IMR-90 (cell line): ENCODE measurements at regions not wholly inside any gene's neighbourhood (a gene's known extent, or its start where the extent isn't known, plus 50 kb on each side); places are given as distances from the start of the nearest gene placed in this dataset.

ENCODE experiments used
- ATAC-seq: fragments of 200-7000 bp; cut with Tn5 transposase; 2 replicates; pipeline ENCODE4 v1.9.1; 2020; ENCODE audit warnings: low read depth, mild to moderate bottlenecking, moderate library complexity
- BruUV-seq: library from RNA; stranded (reverse); fragments of 400-500 nt; replicated peaks from 2 replicates; lab custom pipeline; 2021; lab: Mats Ljungman, UMichigan
- CTCF ChIA-PET: fragments of 300-600 bp; formaldehyde crosslinking; extraction: SDS; loops from one replicate; lab custom pipeline; 2021; ENCODE audit warnings: antibody characterized with exemption; lab: Yijun Ruan, JAX
- POLR2A ChIA-PET: fragments of 300-600 bp; sonication (Branson Sonifier 250); formaldehyde crosslinking; loops from one replicate; lab custom pipeline; 2022; ENCODE audit warnings: antibody characterized with exemption; ENCODE audit not compliant: unreplicated experiment; lab: Charles Lee
- DNase-seq: peaks from one replicate; pipeline ENCODE4 v3.0.0; 2013
- H2AFZ ChIP-seq: replicated peaks from 2 replicates; pipeline ENCODE3; 2013; ENCODE audit warnings: low read length, mild to moderate bottlenecking; ENCODE audit not compliant: poor library complexity
- H2AK5ac ChIP-seq: 2 replicates; pipeline ENCODE4 v1.6.1; 2013; ENCODE audit warnings: low read depth, low read length, inconsistent platforms
- H2AK9ac ChIP-seq: replicated peaks from 2 replicates; pipeline ENCODE3; 2013; ENCODE audit warnings: mild to moderate bottlenecking, low read depth, low read length, moderate library complexity; ENCODE audit not compliant: poor library complexity
- H2BK120ac ChIP-seq: 2 replicates; pipeline ENCODE4 v1.6.1; 2013; ENCODE audit warnings: low read depth, low read length, inconsistent platforms
- H2BK15ac ChIP-seq: 3 replicates; pipeline ENCODE4 v1.6.1; 2013; ENCODE audit warnings: low read depth, low read length, inconsistent platforms
- H2BK20ac ChIP-seq: 2 replicates; pipeline ENCODE4 v1.6.1; 2013; ENCODE audit warnings: low read depth, mild to moderate bottlenecking, inconsistent platforms, low read length, moderate library complexity
- H2BK5ac ChIP-seq: 2 replicates; pipeline ENCODE4 v1.6.1; 2013; ENCODE audit warnings: mild to moderate bottlenecking, low read depth, low read length, inconsistent platforms; ENCODE audit not compliant: poor library complexity, severe bottlenecking
- H3K14ac ChIP-seq: replicated peaks from 2 replicates; pipeline ENCODE4 v1.6.1; 2013; ENCODE audit warnings: low read depth, low read length, inconsistent platforms
- H3K18ac ChIP-seq: 2 replicates; pipeline ENCODE4 v1.6.1; 2013; ENCODE audit warnings: low read depth, low read length, control low read depth
- H3K23ac ChIP-seq: 2 replicates; pipeline ENCODE4 v1.6.1; 2013; ENCODE audit warnings: low read depth, low read length, inconsistent platforms
- H3K27ac ChIP-seq: 2 replicates; pipeline ENCODE4 v1.5.1; 2013; ENCODE audit warnings: mild to moderate bottlenecking, control low read depth, low read length; ENCODE audit not compliant: insufficient read depth
- H3K27me3 ChIP-seq: 2 replicates; pipeline ENCODE4 v1.6.1; 2013; ENCODE audit warnings: low read length; ENCODE audit not compliant: control insufficient read depth, insufficient read depth
- H3K36me3 ChIP-seq: 2 replicates; pipeline ENCODE4 v1.6.1; 2013; ENCODE audit warnings: low read length, mixed read lengths; ENCODE audit not compliant: control insufficient read depth, insufficient read depth
- H3K4ac ChIP-seq: 2 replicates; pipeline ENCODE4 v1.6.1; 2013; ENCODE audit warnings: low read depth, low read length, inconsistent platforms
- H3K4me1 ChIP-seq: 2 replicates; pipeline ENCODE4 v1.6.1; 2013; ENCODE audit warnings: low read length, mixed read lengths; ENCODE audit not compliant: control insufficient read depth, insufficient read depth
- H3K4me2 ChIP-seq: 2 replicates; pipeline ENCODE4 v1.6.1; 2013; ENCODE audit warnings: low read depth, mild to moderate bottlenecking, control low read depth, low read length, moderate library complexity
- H3K4me3 ChIP-seq: 2 replicates; pipeline ENCODE4 v1.5.1; 2013; ENCODE audit warnings: low read depth, mild to moderate bottlenecking, control low read depth, low read length, moderate library complexity; ENCODE audit not compliant: insufficient read depth
- H3K56ac ChIP-seq: 2 replicates; pipeline ENCODE4 v1.6.1; 2013; ENCODE audit warnings: low read length, inconsistent platforms; ENCODE audit not compliant: insufficient read depth; ENCODE audit errors: extremely low read depth
- H3K79me1 ChIP-seq, 2 experiments: 2 replicates each; pipeline ENCODE4 v1.6.1; 2013; ENCODE audit warnings: low read length in 2 of 2, inconsistent platforms in 1 of 2, low read depth in 1 of 2
- H3K9ac ChIP-seq: 2 replicates; pipeline ENCODE4 v1.6.1; 2013; ENCODE audit warnings: low read depth, low read length, control low read depth
- H3K9me1 ChIP-seq: 2 replicates; pipeline ENCODE4 v1.6.1; 2013; ENCODE audit warnings: low read length, inconsistent platforms; ENCODE audit not compliant: insufficient read depth
- H3K9me3 ChIP-seq: 2 replicates; pipeline ENCODE4 v1.6.1; 2013; ENCODE audit warnings: low read length; ENCODE audit not compliant: control insufficient read depth, insufficient read depth
- H4K20me1 ChIP-seq: 2 replicates; pipeline ENCODE4 v1.6.1; 2013; ENCODE audit warnings: low read length, inconsistent platforms; ENCODE audit not compliant: insufficient read depth
- H4K5ac ChIP-seq: 2 replicates; pipeline ENCODE4 v1.6.1; 2013; ENCODE audit warnings: mild to moderate bottlenecking, low read depth, low read length, control low read depth
- H4K8ac ChIP-seq, 2 experiments: 2 replicates each; pipeline ENCODE4 v1.6.1; 2013; ENCODE audit warnings: low read depth in 2 of 2, low read length in 2 of 2, control low read depth in 1 of 2, inconsistent platforms in 1 of 2
- H4K91ac ChIP-seq: 2 replicates; pipeline ENCODE4 v1.6.1; 2013; ENCODE audit warnings: low read depth, low read length, inconsistent platforms; ENCODE audit not compliant: insufficient read depth
- BHLHE40 ChIP-seq: fragments of 150-350 bp; IDR thresholded peaks from 2 replicates; pipeline ENCODE4 v1.6.1; 2016; ENCODE audit warnings: mild to moderate bottlenecking, low read depth, low read length
- CEBPB ChIP-seq: IDR thresholded peaks from 2 replicates; pipeline ENCODE4 v1.6.1; 2012; ENCODE audit warnings: low read depth, low read length, improper control_type of control experiment
- CHD1 ChIP-seq: IDR thresholded peaks from 2 replicates; pipeline ENCODE4 v1.6.1; 2012; ENCODE audit warnings: low read depth, low read length, improper control_type of control experiment
- CTCF ChIP-seq: conservative IDR thresholded peaks from 2 replicates; pipeline ENCODE4 v1.5.1; 2012; ENCODE audit warnings: mild to moderate bottlenecking, low read depth, low read length, improper control_type of control experiment
- FOS ChIP-seq: fragments of 150-350 bp; IDR thresholded peaks from 2 replicates; pipeline ENCODE4 v1.6.1; 2016; ENCODE audit warnings: low read depth, low read length
- MAFK ChIP-seq: IDR thresholded peaks from 2 replicates; pipeline ENCODE4 v1.6.1; 2012; ENCODE audit warnings: low read depth, low read length, improper control_type of control experiment
- MXI1 ChIP-seq: IDR thresholded peaks from 2 replicates; pipeline ENCODE4 v1.6.1; 2012; ENCODE audit warnings: low read depth, mild to moderate bottlenecking, low read length, moderate library complexity, borderline replicate concordance
- NFE2L2 ChIP-seq: fragments of 150-350 bp; IDR thresholded peaks from 2 replicates; pipeline ENCODE4 v1.6.1; 2016; ENCODE audit warnings: low read depth, mild to moderate bottlenecking, low read length
- POLR2A ChIP-seq: IDR thresholded peaks from 2 replicates; pipeline ENCODE4 v1.6.1; 2012; ENCODE audit warnings: mild to moderate bottlenecking, low read depth, low read length
- RCOR1 ChIP-seq: IDR thresholded peaks from 2 replicates; pipeline ENCODE4 v1.6.1; 2012; ENCODE audit warnings: mild to moderate bottlenecking, low read length, improper control_type of control experiment; ENCODE audit not compliant: insufficient replicate concordance
- RFX5 ChIP-seq: IDR thresholded peaks from 2 replicates; pipeline ENCODE4 v1.8.0; 2012; ENCODE audit warnings: low read depth, mild to moderate bottlenecking, low read length, moderate library complexity
- SMC3 ChIP-seq: fragments of 150-350 bp; IDR thresholded peaks from 2 replicates; pipeline ENCODE4 v1.6.1; 2016; ENCODE audit warnings: low read depth, mild to moderate bottlenecking, antibody characterized with exemption, low read length, moderate library complexity
- dilution Hi-C: fragments of 300-500 bp; cut with HindIII; formaldehyde crosslinking; loops from one replicate; pipeline ENCODE4 v1.14.3; 2018; ENCODE audit warnings: low sequenced_read_pairs; ENCODE audit not compliant: unreplicated experiment
- in situ Hi-C: fragments of 300-500 bp; cut with MboI; formaldehyde crosslinking; loops from 3 replicates; pipeline ENCODE4 v1.14.3; 2019; ENCODE audit warnings: low sequenced_read_pairs, inconsistent platforms, mixed read lengths
- intact Hi-C: fragments of 100-400 bp; cut with micrococcal nuclease; formaldehyde crosslinking; loops from 2 replicates; pipeline ENCODE4 v1.10.0; 2022
- TF ChIP-seq, protein P1 (sequence below): fragments of 150-350 bp; IDR thresholded peaks from 2 replicates; pipeline ENCODE4 v1.6.1; 2017; ENCODE audit warnings: mild to moderate bottlenecking, antibody characterized with exemption, low read length, low read depth

- no peak overlapping the region for H2AK9ac ChIP-seq
- no peak overlapping the region for H3K4ac ChIP-seq
- dilution Hi-C loops = no loop called here
- no peak overlapping the region for H3K56ac ChIP-seq
- no peaks in the 10 kb centered on the region for H4K20me1 ChIP-seq
- BruUV-seq = no TSS peak
- ATAC-seq (no peak), DNase-seq (no peak)
- H2BK15ac ChIP-seq = no peak overlapping the region
- H2AK5ac ChIP-seq = no peak overlapping the region
- intact Hi-C loops = loop anchor here (2.0 kb wide), 1 partner anchor 940 kb away; no protein-coding TSS in a partner anchor
- no peaks in the 10 kb centered on the region for H3K4me1 ChIP-seq
- ChIA-PET CTCF (no interaction called here), POLR2A (no interaction called here)
- H4K8ac ChIP-seq = no peak overlapping the region
- H3K4me2 ChIP-seq = no peak overlapping the region
- TF ChIP-seq POLR2A (no peak), MXI1 (no peak), BHLHE40 (no peak), CEBPB (no peak), RFX5 (no peak), MAFK (no peak), FOS (no peak), RCOR1 (no peak), CTCF (no peak), SMC3 (no peak), CHD1 (no peak), NFE2L2 (no peak)
- TF ChIP-seq, protein P1, sequence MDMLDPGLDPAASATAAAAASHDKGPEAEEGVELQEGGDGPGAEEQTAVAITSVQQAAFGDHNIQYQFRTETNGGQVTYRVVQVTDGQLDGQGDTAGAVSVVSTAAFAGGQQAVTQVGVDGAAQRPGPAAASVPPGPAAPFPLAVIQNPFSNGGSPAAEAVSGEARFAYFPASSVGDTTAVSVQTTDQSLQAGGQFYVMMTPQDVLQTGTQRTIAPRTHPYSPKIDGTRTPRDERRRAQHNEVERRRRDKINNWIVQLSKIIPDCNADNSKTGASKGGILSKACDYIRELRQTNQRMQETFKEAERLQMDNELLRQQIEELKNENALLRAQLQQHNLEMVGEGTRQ = no peak
- no peak overlapping the region for H3K14ac ChIP-seq
- no peaks in the 10 kb centered on the region for H3K9me3 ChIP-seq
- H4K5ac ChIP-seq = no peak overlapping the region
- no peak overlapping the region for H3K4me3 ChIP-seq
- H3K79me1 ChIP-seq = no peaks in the 10 kb centered on the region
- H2AFZ ChIP-seq = no peak overlapping the region
- H2BK120ac ChIP-seq = no peak overlapping the region
- H3K23ac ChIP-seq = no peak overlapping the region
- no peak overlapping the region for H2BK20ac ChIP-seq
- no peaks in the 10 kb centered on the region for H3K9me1 ChIP-seq
- H2BK5ac ChIP-seq = no peak overlapping the region
- H3K27me3 ChIP-seq = no peaks in the 10 kb centered on the region
- H3K9ac ChIP-seq = no peak overlapping the region
- H3K36me3 ChIP-seq = no peaks in the 10 kb centered on the region
- H3K18ac ChIP-seq = no peak overlapping the region
- H3K27ac ChIP-seq = no peak overlapping the region
- H4K91ac ChIP-seq = no peak overlapping the region
- in situ Hi-C loops = no loop called here
Observed at GRCh38 chr5:129844764-129845163, 59.5 kb upstream of the CHSY3 start.
